ENCODE measurements at regions not wholly inside any gene's neighbourhood (a gene's known extent, or its start where the extent isn't known, plus 50 kb on each side); places are given as distances from the start of the nearest gene placed in this dataset.
A peak's percentile ranks its signal among the peaks of the same experiment; 100 is the strongest.
"Not testable (repeated sequence)": the region's sequence is repeated elsewhere in the genome, so short reads cannot be mapped to it uniquely, and the experiment has no call there.

- no peak overlapping the region for H2AFZ ChIP-seq (ENCODE audit: low read depth, low read length)
- H3K4me3 ChIP-seq (ENCODE audit: low read length) = no peak overlapping the region
- H3K27me3 ChIP-seq (ENCODE audit: low read depth, low read length) = no peaks in the 10 kb centered on the region
- no peak overlapping the region for H3K9ac ChIP-seq (ENCODE audit: low read length)
- H3K27ac ChIP-seq (ENCODE audit: low read length) = peak overlapping the region; percentile 35; the same call in 1 of the 2 replicates
- H3K4me1 ChIP-seq (ENCODE audit: low read length) = peaks cover 15% of the 10 kb centered on the region
- no peaks in the 10 kb centered on the region for H4K20me1 ChIP-seq (ENCODE audit: insufficient read depth, low read length)
- H3K79me2 ChIP-seq (ENCODE audit: low read length) = no peaks in the 10 kb centered on the region
- peak overlapping the region; percentile 26; the same call in 1 of the 2 replicates for H3K4me2 ChIP-seq (ENCODE audit: low read length)
- H3K36me3 ChIP-seq (replicated peaks; ENCODE audit: low read depth, low read length) = peaks cover 7% of the 10 kb centered on the region
- TF ChIP-seq EZH2phosphoT487 (IDR thresholded peaks at IDR 0.05; ENCODE audit: low read depth) (no peak), CTCF (IDR thresholded peaks at IDR 0.05; ENCODE audit: low read depth, low read length) (no peak)
- no peaks in the 10 kb centered on the region for H3K9me3 ChIP-seq (ENCODE audit: insufficient read depth, low read length)
These were observed 1025.5 kb downstream of the RPA4 start for GRCh38 chrX:97909245-97909644.

- H3K27me3 ChIP-seq (ENCODE audit: low read depth, low read length); H3K79me2 ChIP-seq (ENCODE audit: low read length); H4K20me1 ChIP-seq (ENCODE audit: insufficient read depth, low read length); H3K4me3 ChIP-seq (ENCODE audit: low read length); H3K36me3 ChIP-seq (replicated peaks; ENCODE audit: low read depth, low read length); H3K27ac ChIP-seq (ENCODE audit: low read length); H3K4me2 ChIP-seq (ENCODE audit: low read length); H3K9me3 ChIP-seq (ENCODE audit: insufficient read depth, low read length); H2AFZ ChIP-seq (ENCODE audit: low read depth, low read length); H3K9ac ChIP-seq (ENCODE audit: low read length); H3K4me1 ChIP-seq (ENCODE audit: low read length): not testable (repeated sequence)
These were observed 1031.7 kb downstream of the RPA4 start for GRCh38 chrX:97915390-97915789.

GRCh38 chrX:97921223-97921622 is 1037.5 kb downstream of the RPA4 start:
- not testable (repeated sequence) for H3K4me3 ChIP-seq (ENCODE audit: low read length); H3K79me2 ChIP-seq (ENCODE audit: low read length); H3K27ac ChIP-seq (ENCODE audit: low read length); H3K9ac ChIP-seq (ENCODE audit: low read length); H3K4me2 ChIP-seq (ENCODE audit: low read length); H4K20me1 ChIP-seq (ENCODE audit: insufficient read depth, low read length); H2AFZ ChIP-seq (ENCODE audit: low read depth, low read length); H3K36me3 ChIP-seq (replicated peaks; ENCODE audit: low read depth, low read length); H3K9me3 ChIP-seq (ENCODE audit: insufficient read depth, low read length); H3K4me1 ChIP-seq (ENCODE audit: low read length); H3K27me3 ChIP-seq (ENCODE audit: low read depth, low read length)

GRCh38 chrX:97931586-97931985 is 1047.9 kb downstream of the RPA4 start:
- Histone ChIP-seq H3K9me3 (ENCODE audit: insufficient read depth, low read length) (no peaks in the 10 kb centered on the region), H3K36me3 (replicated peaks; ENCODE audit: low read depth, low read length) (no peaks in the 10 kb centered on the region), H2AFZ (ENCODE audit: low read depth, low read length) (no peak overlapping the region), H3K79me2 (ENCODE audit: low read length) (no peaks in the 10 kb centered on the region), H4K20me1 (ENCODE audit: insufficient read depth, low read length) (no peaks in the 10 kb centered on the region), H3K27me3 (ENCODE audit: low read depth, low read length) (no peaks in the 10 kb centered on the region), H3K4me1 (ENCODE audit: low read length) (no peaks in the 10 kb centered on the region), H3K4me2 (ENCODE audit: low read length) (no peak overlapping the region), H3K4me3 (ENCODE audit: low read length) (no peak overlapping the region), H3K9ac (ENCODE audit: low read length) (no peak overlapping the region), H3K27ac (ENCODE audit: low read length) (no peak overlapping the region)
- TF ChIP-seq CTCF (IDR thresholded peaks at IDR 0.05; ENCODE audit: low read depth, low read length) (no peak), EZH2phosphoT487 (IDR thresholded peaks at IDR 0.05; ENCODE audit: low read depth) (no peak)

- Histone ChIP-seq H3K9me3 (ENCODE audit: insufficient read depth, low read length) (no peaks in the 10 kb centered on the region), H3K27ac (ENCODE audit: low read length) (no peak overlapping the region), H3K36me3 (replicated peaks; ENCODE audit: low read depth, low read length) (no peaks in the 10 kb centered on the region), H3K9ac (ENCODE audit: low read length) (no peak overlapping the region), H3K4me3 (ENCODE audit: low read length) (no peak overlapping the region), H2AFZ (ENCODE audit: low read depth, low read length) (no peak overlapping the region), H3K4me1 (ENCODE audit: low read length) (no peaks in the 10 kb centered on the region), H3K27me3 (ENCODE audit: low read depth, low read length) (no peaks in the 10 kb centered on the region), H3K79me2 (ENCODE audit: low read length) (no peaks in the 10 kb centered on the region), H3K4me2 (ENCODE audit: low read length) (no peak overlapping the region), H4K20me1 (ENCODE audit: insufficient read depth, low read length) (no peaks in the 10 kb centered on the region)
- TF ChIP-seq CTCF (IDR thresholded peaks at IDR 0.05; ENCODE audit: low read depth, low read length) (no peak), EZH2phosphoT487 (IDR thresholded peaks at IDR 0.05; ENCODE audit: low read depth) (no peak)
These were observed 1052.6 kb downstream of the RPA4 start for GRCh38 chrX:97936296-97936695.

Measured in OCI-LY3 (cell line).